GM19035 (cell line): ENCODE measurements at regions not wholly inside any gene's neighbourhood (a gene's known extent, or its start where the extent isn't known, plus 50 kb on each side); places are given as distances from the start of the nearest gene placed in this dataset.
A peak's percentile ranks its signal among the peaks of the same experiment; 100 is the strongest.

ENCODE experiments used
- ATAC-seq: cut with Tn5 transposase; IDR thresholded peaks from one replicate; pipeline ENCODE4 v1.9.1; 2021; ENCODE audit not compliant: unreplicated experiment

- no peak for ATAC-seq
Measured at GRCh38 chr3:3689601-3690375, 109.4 kb upstream of the LRRN1 start.

- no peak for ATAC-seq
Measured at GRCh38 chr3:3686907-3687648, 112.2 kb upstream of the LRRN1 start.

DNA sequence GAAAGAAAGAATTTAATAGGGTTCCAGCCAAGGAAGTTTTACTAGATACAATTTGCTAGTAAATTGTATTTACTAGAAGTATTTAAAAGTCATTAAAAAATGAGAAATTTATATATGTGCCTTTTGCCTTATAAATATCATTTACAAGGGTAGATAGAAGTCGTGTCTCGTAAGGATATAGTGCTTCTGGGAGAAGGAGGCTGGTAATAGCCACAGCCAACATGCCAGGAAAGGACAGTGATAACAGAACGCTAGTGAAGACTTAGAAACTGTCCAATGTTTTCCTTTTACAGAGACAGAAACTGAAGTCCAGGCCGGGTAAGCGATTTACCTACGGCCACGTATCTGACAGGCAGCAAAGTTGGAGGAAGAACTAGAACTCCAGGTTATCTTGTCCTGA is 113.5 kb upstream of the LRRN1 start:
- no peak for ATAC-seq

- no peak for ATAC-seq
Measured at GRCh38 chr3:3683261-3683660, 116.0 kb upstream of the LRRN1 start.

- ATAC-seq: no peak
Measured at GRCh38 chr3:3675801-3676200, 123.4 kb upstream of the LRRN1 start.

- no peak for ATAC-seq
Measured at GRCh38 chr3:3675186-3675585, 124.0 kb upstream of the LRRN1 start.

GRCh38 chr3:3666664-3667063 is 132.6 kb upstream of the LRRN1 start:
- ATAC-seq: peak; percentile 93

DNA sequence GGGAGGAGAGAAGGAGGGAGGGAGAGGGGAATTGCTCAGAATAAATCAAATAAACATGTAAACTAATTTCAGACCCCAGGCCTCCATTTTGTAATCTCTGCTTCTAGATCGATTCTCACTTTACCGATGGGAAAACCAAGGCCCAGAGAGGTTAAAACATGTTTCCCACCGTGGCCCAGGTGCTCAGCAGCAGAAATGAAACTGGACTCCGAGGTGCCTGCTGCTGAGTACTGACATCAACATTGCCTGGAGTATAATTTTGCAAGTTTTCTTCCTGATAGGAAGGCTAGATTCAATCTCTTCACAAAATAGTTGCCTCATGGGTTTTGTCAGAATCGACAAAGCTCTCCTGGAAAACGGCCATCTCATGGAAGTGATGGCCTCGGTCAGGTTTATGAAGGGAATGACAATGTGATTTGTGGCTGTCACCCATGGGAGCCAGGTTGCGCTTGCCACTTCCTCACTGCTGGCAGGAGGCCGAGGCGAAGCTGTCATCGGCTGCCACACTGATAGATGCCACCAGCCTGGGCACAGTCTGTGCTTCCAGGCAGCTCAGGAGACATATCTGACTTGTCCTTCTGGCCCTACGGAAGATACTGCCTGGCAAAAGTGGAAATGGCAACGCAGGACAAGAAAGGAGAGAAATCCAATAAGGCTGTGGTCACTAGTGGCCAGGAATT is 133.1 kb upstream of the LRRN1 start:
- ATAC-seq: peak; percentile 47

GRCh38 chr3:3665546-3665945 is 133.7 kb upstream of the LRRN1 start:
- ATAC-seq: no peak

DNA sequence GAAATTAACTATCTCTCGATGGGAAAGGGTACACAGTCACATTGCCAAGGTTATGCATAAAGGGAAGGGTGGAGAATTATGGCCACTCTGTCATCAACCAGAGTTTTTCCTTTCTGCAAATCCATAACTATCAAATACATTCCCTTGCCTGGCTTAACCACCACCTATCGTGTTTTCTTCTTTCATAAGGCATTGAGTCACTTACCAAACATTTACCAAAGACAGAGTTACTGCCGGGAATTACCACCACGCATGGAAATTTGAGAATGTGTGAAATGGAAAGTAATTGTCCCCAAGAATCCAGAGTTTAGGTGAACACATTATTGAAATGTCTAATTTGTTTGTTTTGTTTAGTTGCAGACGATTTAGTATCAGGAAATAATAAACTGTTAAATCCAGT is 134.3 kb upstream of the LRRN1 start:
- no peak for ATAC-seq

- ATAC-seq: no peak
Measured at GRCh38 chr3:3662610-3663009, 136.6 kb upstream of the LRRN1 start.

DNA sequence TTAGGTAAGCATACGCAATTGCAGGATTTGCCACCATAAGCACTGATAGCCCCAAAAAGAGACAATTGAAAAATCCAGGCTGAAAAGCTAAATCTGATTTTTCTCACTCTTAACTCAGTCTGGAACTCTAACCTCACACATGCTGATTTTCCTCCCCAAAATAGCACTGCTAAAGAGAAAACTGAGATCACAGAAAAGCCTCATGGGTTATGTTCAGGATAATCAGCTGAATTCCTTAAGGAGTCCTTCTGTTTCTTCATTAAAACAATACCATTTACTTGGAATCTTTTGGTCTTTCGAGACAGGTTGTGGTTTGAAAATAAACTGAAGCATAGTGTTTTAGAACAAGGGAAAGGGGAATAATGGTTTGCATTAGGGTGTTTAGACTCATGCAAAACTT is 144.3 kb upstream of the LRRN1 start:
- no peak for ATAC-seq

GRCh38 chr3:3648988-3649679 is 150.1 kb upstream of the LRRN1 start:
- ATAC-seq: no peak

DNA sequence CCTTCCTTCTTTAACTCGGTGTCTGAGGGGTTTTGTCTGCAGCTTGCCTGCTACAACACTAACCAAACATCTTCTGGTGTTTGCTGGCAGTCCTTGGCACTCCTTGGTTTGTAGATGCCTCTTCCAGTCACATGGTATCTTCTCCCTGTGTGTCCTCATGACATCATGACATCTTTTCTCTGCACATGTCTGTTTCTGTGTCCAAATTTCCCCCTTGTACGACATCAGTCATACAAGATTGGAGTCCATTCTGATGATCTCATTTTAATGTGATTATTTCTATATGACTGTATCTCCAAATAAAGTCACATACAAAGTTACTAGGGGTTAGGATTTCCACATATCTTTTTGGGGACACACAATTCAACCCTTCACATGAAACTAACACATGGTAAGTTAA is 152.3 kb upstream of the LRRN1 start:
- ATAC-seq: no peak

DNA sequence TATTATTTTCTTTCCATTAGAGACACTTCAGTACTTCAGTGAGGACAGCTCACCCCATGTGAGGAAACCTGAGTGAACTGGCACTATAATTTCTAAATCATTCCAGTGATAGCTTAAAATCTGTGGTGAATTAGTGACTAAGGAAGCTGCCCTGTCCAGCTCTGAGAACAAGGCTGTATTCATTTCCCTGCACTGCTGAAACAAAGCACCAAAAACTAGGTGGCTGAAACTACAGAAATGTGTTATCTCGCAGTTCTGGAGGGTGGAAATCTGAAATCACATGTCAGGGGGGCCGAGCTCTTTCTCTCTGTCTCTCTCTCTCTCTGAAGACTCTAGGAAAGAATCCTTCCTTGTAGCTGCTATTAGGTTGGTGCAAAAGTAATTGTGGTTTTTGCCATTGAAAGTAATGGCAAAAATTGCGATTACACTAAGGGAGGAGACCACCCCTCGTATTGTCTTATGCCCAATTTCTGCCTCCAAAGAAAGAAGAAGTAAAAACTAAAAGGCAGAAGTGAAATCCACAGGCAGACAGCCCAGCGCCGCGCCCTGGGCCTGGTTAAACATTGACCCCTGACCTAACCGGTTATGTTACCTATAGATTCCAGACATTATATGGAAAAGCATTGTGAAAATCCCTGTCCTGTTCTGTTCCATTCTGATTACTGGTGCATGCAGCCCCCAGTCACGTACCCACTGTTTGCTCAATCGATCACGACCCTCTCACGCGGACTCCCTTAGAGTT is 153.0 kb upstream of the LRRN1 start:
- peak; percentile 69 for ATAC-seq

- ATAC-seq: no peak
Measured at GRCh38 chr3:3641877-3642455, 157.3 kb upstream of the LRRN1 start.

GRCh38 chr3:3639078-3639477 is 160.2 kb upstream of the LRRN1 start:
- no peak for ATAC-seq

DNA sequence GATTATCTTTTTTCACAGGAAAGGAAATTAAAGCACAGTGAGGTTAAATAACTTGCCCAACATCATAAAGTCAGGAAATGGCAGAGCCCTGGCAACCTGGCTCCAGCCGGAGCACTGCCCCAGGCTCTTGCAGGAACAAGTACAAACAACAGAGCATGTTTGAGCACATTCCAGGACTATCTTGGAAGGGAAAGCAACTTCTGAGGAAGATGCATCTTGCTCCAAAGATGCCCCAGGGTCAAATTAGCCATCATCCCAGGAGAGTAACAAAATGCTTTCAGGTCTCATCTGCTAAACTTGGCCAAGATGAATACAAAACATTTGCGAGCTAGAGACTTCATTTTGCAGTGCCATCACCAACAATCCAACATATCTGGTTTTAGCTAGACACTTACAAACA is 162.4 kb upstream of the LRRN1 start:
- ATAC-seq: no peak

GRCh38 chr3:3635109-3635508 is 164.1 kb upstream of the LRRN1 start:
- ATAC-seq: no peak

DNA sequence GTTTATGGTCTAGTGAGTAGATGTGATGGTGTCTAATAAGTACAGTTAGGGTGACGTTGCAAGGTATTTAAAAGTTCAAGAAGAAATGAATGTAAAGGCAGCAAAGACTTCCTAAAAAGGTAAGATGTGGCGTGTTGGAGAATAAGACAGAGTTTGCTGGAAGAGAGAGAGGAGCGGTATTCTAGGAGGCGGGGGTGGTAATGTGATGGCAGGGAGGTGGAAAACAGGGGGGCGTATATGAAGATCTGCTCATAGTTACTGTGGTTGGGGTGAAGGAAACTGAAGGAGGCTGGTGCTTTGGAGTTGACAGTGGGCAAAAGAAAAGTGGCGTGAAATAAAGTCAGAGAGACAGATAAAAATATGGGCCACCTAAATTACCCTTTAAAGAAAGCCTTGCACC is 164.9 kb upstream of the LRRN1 start:
- ATAC-seq: no peak
